ENCODE measurements at regions not wholly inside any gene's neighbourhood (a gene's known extent, or its start where the extent isn't known, plus 50 kb on each side); places are given as distances from the start of the nearest gene placed in this dataset.

DNA sequence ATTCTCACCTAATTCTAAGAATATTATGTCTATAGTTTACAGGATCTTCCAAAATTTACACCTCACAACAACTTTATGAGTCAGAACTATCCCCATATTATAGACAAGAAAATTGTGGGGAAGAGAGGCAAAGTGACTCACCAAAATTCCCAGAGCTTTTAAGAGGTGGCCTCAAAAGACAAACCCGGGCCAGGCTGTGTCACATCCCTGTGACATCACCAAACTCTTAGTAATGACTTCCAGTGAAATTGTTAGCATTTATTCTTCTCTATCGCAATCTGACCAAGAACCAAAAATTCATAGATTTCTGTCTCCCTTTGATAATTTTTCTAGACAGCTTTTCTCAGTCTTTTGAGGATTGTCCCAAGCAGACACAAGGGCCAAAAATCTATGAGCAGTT is 134.3 kb downstream of the SNX19 start:
- no peaks in the 10 kb centered on the region for H3K27me3 ChIP-seq (ENCODE audit: insufficient read depth, low read depth, severe bottlenecking)
- H3K36me3 ChIP-seq = no peaks in the 10 kb centered on the region
- H3K4me3 ChIP-seq (ENCODE audit: low read depth, low read length) = no peak overlapping the region
- H3K9me3 ChIP-seq (ENCODE audit: severe bottlenecking) = peaks cover 3% of the 10 kb centered on the region
- no peak for DNase-seq
- TF ChIP-seq, protein P1, sequence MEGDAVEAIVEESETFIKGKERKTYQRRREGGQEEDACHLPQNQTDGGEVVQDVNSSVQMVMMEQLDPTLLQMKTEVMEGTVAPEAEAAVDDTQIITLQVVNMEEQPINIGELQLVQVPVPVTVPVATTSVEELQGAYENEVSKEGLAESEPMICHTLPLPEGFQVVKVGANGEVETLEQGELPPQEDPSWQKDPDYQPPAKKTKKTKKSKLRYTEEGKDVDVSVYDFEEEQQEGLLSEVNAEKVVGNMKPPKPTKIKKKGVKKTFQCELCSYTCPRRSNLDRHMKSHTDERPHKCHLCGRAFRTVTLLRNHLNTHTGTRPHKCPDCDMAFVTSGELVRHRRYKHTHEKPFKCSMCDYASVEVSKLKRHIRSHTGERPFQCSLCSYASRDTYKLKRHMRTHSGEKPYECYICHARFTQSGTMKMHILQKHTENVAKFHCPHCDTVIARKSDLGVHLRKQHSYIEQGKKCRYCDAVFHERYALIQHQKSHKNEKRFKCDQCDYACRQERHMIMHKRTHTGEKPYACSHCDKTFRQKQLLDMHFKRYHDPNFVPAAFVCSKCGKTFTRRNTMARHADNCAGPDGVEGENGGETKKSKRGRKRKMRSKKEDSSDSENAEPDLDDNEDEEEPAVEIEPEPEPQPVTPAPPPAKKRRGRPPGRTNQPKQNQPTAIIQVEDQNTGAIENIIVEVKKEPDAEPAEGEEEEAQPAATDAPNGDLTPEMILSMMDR (IDR thresholded peaks at IDR 0.05; ENCODE audit: low read depth, low read length) = no peak
- H3K27ac ChIP-seq = no peak overlapping the region

DNA sequence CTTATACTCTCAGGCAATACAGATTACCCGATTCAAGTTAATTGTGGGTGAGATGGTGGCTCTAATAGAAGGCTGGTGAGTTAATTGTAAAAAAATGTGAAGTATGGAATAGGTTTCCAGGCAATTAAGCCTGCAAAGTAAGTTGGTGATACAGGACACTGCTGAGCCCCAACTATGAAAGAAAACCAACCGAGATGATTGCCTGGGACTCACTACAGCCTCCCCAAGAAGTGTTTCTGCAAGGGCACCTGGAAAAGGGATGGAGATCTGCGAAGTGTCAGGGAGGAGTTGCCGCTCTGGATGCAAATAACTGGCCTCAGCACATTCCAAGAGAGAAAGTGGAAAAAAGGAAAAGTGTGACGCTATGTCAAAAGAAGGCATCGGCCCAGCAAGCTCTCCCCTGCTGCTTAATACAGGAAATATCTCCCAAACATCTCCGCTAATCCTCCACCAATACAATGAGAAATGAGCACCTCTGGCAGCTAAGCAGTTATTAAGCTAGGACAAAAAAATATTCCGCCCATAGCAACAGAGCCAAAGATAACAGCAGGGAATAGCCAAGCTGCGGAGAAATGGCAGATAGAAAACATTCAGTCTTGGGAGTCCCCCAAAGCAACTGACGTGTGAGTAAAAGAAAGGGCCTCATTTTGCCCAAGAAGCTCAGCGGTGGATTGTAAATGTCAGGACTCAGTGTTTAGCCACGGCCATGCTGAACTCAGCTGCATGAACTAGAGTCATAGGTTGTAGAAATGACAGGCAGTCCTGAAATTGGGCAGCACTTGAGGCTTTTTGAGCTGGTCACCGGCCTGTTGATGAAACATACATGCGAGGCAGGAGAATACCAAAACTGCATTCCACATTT is 133.7 kb downstream of the SNX19 start:
- no peak for DNase-seq
- Histone ChIP-seq H3K27me3 (ENCODE audit: insufficient read depth, low read depth, severe bottlenecking) (no peaks in the 10 kb centered on the region), H3K27ac (no peak overlapping the region)

DNA sequence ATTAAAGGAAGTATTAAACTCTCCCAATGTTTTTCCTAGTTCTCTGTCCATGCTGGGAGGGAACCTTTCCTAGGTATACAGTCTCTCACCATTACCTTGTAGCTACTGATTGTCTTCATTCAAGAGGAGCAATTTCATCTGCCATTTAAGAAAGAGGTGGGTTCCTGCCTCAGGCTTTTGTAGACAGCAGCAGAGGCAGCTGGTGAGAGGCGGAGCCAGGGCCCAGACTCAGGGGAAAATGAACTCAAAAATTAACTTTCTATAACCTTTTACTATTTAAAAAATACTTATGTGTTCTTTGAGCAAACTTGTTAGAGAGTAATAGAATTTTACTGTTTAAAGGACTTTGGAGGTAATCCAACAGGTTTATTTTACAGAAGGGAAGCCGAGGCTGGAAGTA is 133.0 kb downstream of the SNX19 start:
- Histone ChIP-seq H3K4me3 (ENCODE audit: low read depth, low read length) (no peak overlapping the region), H3K9me3 (ENCODE audit: severe bottlenecking) (no peaks in the 10 kb centered on the region), H3K36me3 (no peaks in the 10 kb centered on the region), H3K27ac (no peak overlapping the region), H3K27me3 (ENCODE audit: insufficient read depth, low read depth, severe bottlenecking) (no peaks in the 10 kb centered on the region)
- TF ChIP-seq, protein P1 (IDR thresholded peaks at IDR 0.05; ENCODE audit: low read depth, low read length) = no peak
- no peak for DNase-seq

More for the DNA sequence above, 133.7 kb downstream of the SNX19 start:
- no peaks in the 10 kb centered on the region for H3K9me3 ChIP-seq (ENCODE audit: severe bottlenecking)
- TF ChIP-seq, protein P1 (IDR thresholded peaks at IDR 0.05; ENCODE audit: low read depth, low read length) = no peak
- H3K4me3 ChIP-seq (ENCODE audit: low read depth, low read length) = no peak overlapping the region
- H3K36me3 ChIP-seq = no peaks in the 10 kb centered on the region

DNA sequence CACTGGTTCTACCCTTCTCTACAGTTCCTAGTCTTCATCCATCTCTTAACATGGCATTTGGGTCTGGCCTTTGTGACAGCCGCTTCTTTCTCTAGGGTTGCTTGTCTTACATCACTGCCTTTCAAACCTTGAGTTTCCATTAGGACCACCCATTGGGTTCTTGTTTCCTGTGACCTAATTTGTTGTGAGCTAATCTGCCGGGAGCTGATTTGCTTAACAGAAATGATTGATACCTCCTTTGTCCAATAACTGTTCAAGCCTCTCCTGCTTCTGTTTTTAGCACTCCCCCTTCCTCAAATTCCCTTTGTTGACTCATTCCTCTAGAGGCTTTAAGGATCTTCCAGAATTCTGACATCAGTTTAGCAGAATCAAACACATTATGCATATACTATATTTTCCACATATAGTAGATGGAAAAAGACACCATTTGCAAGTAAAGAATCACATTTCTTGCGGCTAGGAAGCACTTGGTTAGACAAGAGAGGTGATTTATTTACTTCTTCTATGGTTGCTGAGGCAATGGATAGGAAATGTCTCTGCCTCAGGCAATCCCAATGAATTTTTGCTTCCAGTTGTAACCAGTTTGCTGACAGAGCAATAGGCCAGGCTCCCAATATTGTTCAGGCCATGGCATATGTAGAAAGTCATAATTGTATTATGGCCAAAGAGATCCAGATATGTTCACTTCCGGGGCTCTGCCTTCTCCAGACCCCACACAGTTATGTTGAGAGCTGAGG is 130.7 kb downstream of the SNX19 start:
- H3K27ac ChIP-seq = no peak overlapping the region
- DNase-seq = no peak
- no peaks in the 10 kb centered on the region for H3K27me3 ChIP-seq (ENCODE audit: insufficient read depth, low read depth, severe bottlenecking)
- H3K9me3 ChIP-seq (ENCODE audit: severe bottlenecking) = peaks cover 6% of the 10 kb centered on the region
- H3K4me3 ChIP-seq (ENCODE audit: low read depth, low read length) = no peak overlapping the region
- TF ChIP-seq, protein P1 (IDR thresholded peaks at IDR 0.05; ENCODE audit: low read depth, low read length) = no peak
- H3K36me3 ChIP-seq = no peaks in the 10 kb centered on the region

DNA sequence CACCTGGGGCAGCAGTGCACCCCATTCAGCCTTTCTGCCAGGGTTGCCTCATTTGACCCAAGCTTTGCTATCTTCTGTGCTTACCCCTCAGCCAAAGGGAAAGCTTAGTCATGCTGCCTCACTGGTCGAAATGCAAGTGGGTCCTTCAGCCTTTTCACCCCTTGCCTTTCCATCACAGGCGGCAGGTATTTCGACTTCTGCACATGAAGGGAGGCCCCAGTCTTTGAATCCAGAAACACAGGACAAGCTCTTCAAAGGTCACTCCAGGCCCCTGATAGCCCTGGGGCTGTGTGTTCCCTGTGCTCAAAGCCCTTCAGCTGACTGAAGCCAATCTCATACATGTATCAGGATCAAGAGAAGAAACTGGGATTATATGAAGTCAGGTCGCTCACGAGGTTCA is 129.7 kb downstream of the SNX19 start:
- H3K4me3 ChIP-seq (ENCODE audit: low read depth, low read length) = no peak overlapping the region
- H3K27ac ChIP-seq = no peak overlapping the region
- no peaks in the 10 kb centered on the region for H3K36me3 ChIP-seq
- H3K27me3 ChIP-seq (ENCODE audit: insufficient read depth, low read depth, severe bottlenecking) = no peaks in the 10 kb centered on the region
- TF ChIP-seq, protein P1 (IDR thresholded peaks at IDR 0.05; ENCODE audit: low read depth, low read length) = no peak
- H3K9me3 ChIP-seq (ENCODE audit: severe bottlenecking) = peaks cover 7% of the 10 kb centered on the region
- no peak for DNase-seq

All from WERI-Rb-1 (cell line).